NCI-H1930 (cell line): ENCODE measurements at regions not wholly inside any gene's neighbourhood (a gene's known extent, or its start where the extent isn't known, plus 50 kb on each side); places are given as distances from the start of the nearest gene placed in this dataset.

ENCODE experiments used
- DNase-seq, 2 experiments: peaks; one replicate each; lab custom pipeline; 2025; lab: John Stamatoyannopoulos, UW

- no peak for DNase-seq
These were observed 328.9 kb downstream of the SEC23A start for GRCh38 chr14:38774162-38774561.

- DNase-seq: no peak
These were observed 332.8 kb downstream of the SEC23A start for GRCh38 chr14:38770251-38770650.

- no peak for DNase-seq
These were observed 340.2 kb downstream of the SEC23A start for GRCh38 chr14:38762845-38763244.

- DNase-seq: no peak
These were observed 340.6 kb downstream of the SEC23A start for GRCh38 chr14:38762426-38762825.

- DNase-seq: no peak
These were observed 342.0 kb downstream of the SEC23A start for GRCh38 chr14:38761033-38761432.

- DNase-seq: no peak
These were observed 344.4 kb downstream of the SEC23A start for GRCh38 chr14:38758661-38759060.

GRCh38 chr14:38755036-38755435, 348.0 kb downstream of the SEC23A start:
- no peak for DNase-seq

GRCh38 chr14:38752750-38753149, 350.3 kb downstream of the SEC23A start:
- DNase-seq: no peak

- no peak for DNase-seq
These were observed 350.7 kb downstream of the SEC23A start for GRCh38 chr14:38752341-38752740.

- no peak for DNase-seq
These were observed 351.6 kb downstream of the SEC23A start for GRCh38 chr14:38751459-38751858.

GRCh38 chr14:38749936-38750335, 353.1 kb downstream of the SEC23A start:
- no peak for DNase-seq

GRCh38 chr14:38745861-38746260, 357.2 kb downstream of the SEC23A start:
- no peak for DNase-seq

- DNase-seq: no peak
These were observed 359.0 kb downstream of the SEC23A start for GRCh38 chr14:38743966-38744584.

GRCh38 chr14:38737686-38738407, 365.2 kb downstream of the SEC23A start:
- no peak for DNase-seq

GRCh38 chr14:38735005-38735404, 368.0 kb downstream of the SEC23A start:
- DNase-seq: no peak

GRCh38 chr14:38731962-38732361, 371.1 kb downstream of the SEC23A start:
- DNase-seq: no peak

GRCh38 chr14:38730420-38730819, 372.6 kb downstream of the SEC23A start:
- no peak for DNase-seq

- no peak for DNase-seq
These were observed 375.3 kb downstream of the SEC23A start for GRCh38 chr14:38727731-38728130.

GRCh38 chr14:38724621-38725020, 378.4 kb downstream of the SEC23A start:
- DNase-seq: no peak

- DNase-seq: no peak
These were observed 379.1 kb downstream of the SEC23A start for GRCh38 chr14:38723959-38724358.

- DNase-seq: no peak
These were observed 379.8 kb downstream of the SEC23A start for GRCh38 chr14:38723277-38723676.

GRCh38 chr14:38721822-38722431, 381.1 kb downstream of the SEC23A start:
- DNase-seq: peak in 1 of 2 experiments; percentile 18

- DNase-seq: no peak
These were observed 384.5 kb downstream of the SEC23A start for GRCh38 chr14:38718519-38718918.
